Suprapubic skin (tissue), 3 donors: ENCODE measurements at regions not wholly inside any gene's neighbourhood (a gene's known extent, or its start where the extent isn't known, plus 50 kb on each side); places are given as distances from the start of the nearest gene placed in this dataset.

Experiments
- CTCF ChIP-seq, 2 donors: fragments of 200-600 bp in 1 of 2; fragments of 450-650 bp in 1 of 2; sonication (generic) in 1 of 2; IDR thresholded peaks; one replicate each; pipeline ENCODE4 v1.5.1; 2016 to 2019; ENCODE audit warnings: antibody characterized with exemption in 2 of 2, mild to moderate bottlenecking in 1 of 2, moderate library complexity in 1 of 2
- EP300 ChIP-seq: sonication (generic); formaldehyde crosslinking; IDR thresholded peaks from one replicate; pipeline ENCODE4 v1.6.1; 2017; ENCODE audit warnings: antibody characterized with exemption
- POLR2A ChIP-seq, 2 donors: fragments of 450-650 bp; IDR thresholded peaks; one replicate each; pipeline ENCODE4 v1.6.1; 2017; ENCODE audit warnings: antibody characterized with exemption in 2 of 2, mild to moderate bottlenecking in 2 of 2, moderate library complexity in 2 of 2

DNA sequence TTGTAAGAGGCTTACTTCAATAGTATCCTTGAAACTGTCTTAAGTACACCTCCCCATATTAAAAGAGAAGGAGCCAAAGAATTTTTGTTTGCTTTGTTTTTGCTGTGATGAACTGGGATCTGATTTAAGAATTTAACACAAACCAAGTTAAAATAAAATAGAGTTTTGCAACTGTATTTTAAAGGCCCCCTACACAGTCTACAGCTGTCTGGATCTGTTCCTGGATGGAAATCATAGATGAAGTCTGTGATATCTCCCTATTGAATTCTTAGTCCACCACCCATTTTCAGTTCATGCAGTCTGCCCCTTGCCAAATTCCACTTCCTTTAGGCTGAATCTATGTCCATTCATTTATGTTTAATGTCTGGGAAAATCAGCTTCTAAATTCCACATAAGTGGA, 169.8 kb upstream of the MEOX2 start:
- TF ChIP-seq CTCF (IDR thresholded peaks at IDR 0.05) (no peak), POLR2A (IDR thresholded peaks at IDR 0.05) (no peak), EP300 (no peak)
